CD4-positive, alpha-beta T cell treated with Interferon gamma for 1 hour (primary cell): ENCODE measurements at regions not wholly inside any gene's neighbourhood (a gene's known extent, or its start where the extent isn't known, plus 50 kb on each side); places are given as distances from the start of the nearest gene placed in this dataset.

Experiments
- DNase-seq: peaks from one replicate; pipeline ENCODE4 v3.0.0-alpha.2; 2020

DNA sequence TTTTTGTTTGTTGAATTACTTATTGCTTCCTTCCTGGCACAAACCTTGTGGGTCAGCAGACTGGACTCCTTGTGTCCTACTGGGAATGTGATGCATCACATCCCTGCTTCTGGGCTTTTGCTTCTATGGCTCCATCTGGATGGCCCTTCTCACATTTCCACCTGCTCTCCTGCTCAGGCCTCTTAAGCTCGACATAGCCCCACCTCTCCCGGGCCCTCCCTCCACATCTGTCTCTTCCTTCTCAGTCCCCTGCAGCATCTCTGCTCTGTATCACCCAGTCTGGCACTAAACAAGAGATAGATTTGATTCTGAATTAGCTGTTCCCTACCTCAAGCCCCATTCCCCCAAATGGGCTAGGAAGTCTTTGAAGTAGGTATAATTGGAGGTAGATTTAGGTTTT, 356.8 kb downstream of the DHX35 start:
- DNase-seq, result no peak

- DNase-seq, result no peak
Observed at GRCh38 chr20:39312676-39313075, 350.5 kb downstream of the DHX35 start.

GRCh38 chr20:39311851-39312506, 349.8 kb downstream of the DHX35 start:
- DNase-seq, result no peak

DNA sequence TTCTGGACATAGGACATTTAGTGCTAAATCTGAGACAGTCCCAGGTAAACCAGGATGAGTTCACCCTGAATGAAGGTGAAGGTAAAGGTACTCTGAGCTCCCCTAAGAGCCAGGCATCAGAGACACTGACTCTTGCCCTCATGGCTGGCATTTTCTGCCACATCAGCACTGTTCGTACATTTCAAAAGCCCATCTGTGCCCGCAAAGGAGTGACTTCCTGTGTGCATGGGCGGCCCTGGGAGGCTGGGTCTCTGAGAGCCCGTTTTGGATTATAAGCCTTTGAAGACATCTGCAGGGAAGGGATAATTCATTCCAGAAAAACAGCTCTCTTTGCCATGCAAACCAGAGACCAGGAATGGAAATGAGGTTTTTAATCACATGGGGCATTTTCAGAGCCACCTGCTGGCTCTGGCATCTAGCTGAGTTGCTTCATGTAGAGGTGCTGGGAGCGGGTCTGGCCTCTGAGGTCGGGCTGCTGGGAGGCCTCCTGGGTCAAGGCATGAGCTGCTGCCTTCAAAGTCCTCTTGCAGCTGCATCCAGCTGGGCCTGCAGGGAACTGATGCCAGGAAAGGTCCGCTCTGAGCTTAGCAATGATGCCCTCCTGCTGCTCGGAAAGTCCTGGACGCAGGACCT, 348.3 kb downstream of the DHX35 start:
- DNase-seq, result no peak

- no peak for DNase-seq
Observed at GRCh38 chr20:39309458-39309857, 347.3 kb downstream of the DHX35 start.

DNA sequence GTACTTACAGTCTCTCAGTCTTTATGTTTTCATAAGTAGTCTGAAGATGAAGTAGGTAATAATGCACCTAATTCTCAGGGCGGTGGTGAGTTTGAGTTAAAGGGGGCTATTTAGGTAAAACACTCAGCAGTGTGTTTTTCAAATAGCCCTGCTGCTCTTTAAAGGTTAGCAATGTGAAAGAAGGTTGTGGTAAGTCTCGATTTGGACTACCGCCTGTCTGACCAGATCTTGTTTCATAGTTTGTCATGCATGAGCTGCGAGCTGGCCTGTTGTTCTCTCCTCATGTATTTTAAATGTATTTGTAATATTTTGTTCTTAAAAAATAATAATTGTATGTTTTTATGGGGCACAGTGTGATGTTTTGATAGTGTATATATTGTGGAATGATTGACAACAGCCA, 340.2 kb downstream of the DHX35 start:
- no peak for DNase-seq

DNA sequence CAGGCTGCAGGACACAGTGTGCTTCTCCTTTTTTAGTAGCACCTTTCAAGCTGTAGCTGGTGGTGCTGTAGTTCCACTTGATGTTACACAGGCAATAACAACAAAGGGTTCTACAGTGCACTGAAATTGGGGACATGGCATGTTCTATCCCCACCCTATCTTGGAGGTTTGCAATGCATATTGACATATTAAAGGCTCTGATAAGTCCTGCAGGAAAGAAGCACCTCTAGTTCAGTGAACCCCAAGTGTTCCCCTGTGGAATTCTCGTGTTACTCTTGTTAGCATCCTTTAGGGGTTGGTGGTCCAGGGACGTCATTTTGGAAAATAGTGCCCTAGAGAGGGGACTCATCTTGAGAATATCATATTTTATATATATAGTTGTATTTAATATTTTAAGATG, 337.6 kb downstream of the DHX35 start:
- DNase-seq, result no peak

DNA sequence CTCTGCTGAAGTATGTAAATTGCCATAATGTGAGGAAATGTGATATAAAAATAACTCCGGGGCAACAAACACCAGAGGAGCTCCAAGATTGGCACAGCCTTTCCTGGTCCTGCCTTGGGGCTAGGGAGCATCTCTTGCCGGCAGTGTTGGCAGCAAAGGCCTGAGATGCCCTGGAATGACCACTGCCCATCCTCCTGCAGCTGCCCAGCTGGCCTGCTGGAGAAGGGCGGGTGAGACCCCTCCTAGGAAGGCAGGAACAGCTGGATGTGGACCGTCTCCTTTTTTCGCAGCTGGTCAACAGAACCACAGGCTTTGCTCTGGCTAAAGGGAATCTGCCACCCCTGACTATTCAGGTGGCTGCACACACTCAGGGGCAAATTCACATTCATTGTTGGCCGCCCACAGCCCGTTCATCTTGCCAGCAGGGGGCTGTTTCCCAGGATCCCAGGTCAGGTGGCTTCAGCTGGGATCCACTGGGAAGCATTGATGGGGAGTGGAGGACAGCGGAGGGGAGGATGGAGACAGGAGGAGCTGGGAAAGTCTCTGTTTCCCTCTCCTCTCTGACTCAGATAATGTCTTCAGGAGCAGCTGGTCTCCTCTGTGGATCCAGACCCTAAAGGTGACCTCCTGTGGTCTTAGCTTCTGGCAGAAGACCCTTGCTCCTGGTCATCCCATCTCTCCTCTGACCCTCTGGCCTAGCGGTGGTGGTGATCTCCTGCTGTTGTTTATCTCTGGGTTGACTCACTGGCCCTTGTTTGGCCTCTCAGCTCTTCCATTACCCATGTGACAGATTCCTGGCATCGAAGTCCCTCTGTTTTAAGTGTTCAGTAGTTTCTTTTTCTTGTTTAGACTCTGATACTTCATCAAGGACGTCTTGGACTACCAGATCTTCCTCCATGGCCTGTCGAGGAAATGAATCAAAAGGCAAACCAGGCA, 336.7 kb downstream of the DHX35 start:
- DNase-seq, result no peak

DNA sequence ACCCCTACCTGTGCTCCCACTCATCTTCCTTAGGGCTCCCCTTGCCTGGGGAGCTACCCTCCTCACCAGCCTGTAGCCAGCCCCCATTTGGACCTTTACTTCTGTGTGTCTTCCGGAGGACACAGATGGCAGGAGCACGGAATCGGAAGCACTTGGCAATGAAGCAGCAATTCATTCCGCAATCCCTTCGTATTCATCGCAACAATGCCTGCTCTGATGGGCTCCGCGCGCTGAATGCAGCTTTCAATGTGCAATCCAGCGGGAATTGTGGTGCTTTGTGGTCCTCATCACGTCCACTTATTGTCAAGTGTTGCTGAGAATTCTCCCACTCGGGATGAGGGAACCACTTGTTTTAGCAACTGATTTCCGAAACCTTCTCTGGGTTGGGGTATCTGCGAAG, 336.0 kb downstream of the DHX35 start:
- no peak for DNase-seq

GRCh38 chr20:39295301-39295700, 333.2 kb downstream of the DHX35 start:
- no peak for DNase-seq

GRCh38 chr20:39294137-39294725, 332.1 kb downstream of the DHX35 start:
- no peak for DNase-seq

- DNase-seq, result no peak
Observed at GRCh38 chr20:39292193-39292736, 330.1 kb downstream of the DHX35 start.

DNA sequence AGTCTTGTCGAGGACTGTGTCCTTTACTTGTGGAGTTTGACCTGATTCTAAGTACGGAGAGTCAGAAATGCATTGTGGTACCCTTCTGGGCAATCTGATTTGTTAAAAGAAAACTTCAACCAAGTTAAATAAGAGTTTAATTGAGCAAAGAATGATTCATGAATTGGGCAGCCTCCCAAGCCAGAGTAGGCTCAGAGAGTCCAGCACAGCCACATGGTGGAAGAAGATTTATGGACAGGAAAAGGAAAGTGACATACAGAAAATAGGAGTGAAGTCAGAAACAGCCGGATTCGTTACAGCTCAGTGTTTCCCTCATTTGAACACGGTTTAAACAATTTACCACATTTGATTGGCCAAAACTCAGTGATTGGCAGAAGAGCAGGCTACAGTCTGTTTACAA, 329.2 kb downstream of the DHX35 start:
- DNase-seq, result no peak

- DNase-seq, result no peak
Observed at GRCh38 chr20:39290575-39290974, 328.4 kb downstream of the DHX35 start.

DNA sequence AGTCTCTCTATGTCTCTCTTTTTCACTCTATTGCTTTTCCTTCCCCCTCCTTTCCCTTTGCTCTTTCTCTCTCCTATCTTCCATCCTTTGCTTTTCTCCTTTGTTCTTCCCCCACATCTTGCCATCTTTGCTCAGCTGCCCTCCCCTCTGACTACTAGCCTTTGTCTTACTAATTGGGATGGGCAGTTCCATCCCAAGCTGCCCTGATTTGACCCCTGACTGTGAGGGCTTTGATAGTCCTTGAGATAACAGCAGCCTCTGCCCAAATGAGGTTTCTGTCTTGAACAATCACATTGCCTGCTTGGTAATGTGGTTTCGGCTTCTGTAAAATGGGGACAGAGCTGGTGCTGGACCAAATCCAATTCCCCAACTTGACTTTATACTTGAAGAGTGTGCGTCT, 327.7 kb downstream of the DHX35 start:
- DNase-seq, result no peak

DNA sequence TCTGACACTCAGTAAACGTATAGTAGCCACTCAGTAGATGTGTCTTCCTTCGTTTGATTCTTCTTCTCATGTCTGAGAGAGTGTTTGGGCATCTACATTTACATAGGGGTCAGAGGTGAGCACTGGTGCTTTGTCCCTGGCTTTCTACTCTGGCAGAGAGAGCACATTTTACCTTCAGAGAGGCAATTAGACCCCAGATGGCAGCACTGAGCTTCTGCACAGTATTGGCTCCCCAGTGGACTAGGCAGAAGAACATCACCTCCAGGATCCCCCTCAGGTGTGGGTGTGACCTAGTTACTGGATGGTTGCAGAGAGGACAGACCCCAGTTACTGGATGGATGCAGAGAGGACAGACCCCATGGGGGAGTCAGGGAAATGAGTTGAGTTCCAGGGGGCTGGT, 327.2 kb downstream of the DHX35 start:
- DNase-seq, result no peak

DNA sequence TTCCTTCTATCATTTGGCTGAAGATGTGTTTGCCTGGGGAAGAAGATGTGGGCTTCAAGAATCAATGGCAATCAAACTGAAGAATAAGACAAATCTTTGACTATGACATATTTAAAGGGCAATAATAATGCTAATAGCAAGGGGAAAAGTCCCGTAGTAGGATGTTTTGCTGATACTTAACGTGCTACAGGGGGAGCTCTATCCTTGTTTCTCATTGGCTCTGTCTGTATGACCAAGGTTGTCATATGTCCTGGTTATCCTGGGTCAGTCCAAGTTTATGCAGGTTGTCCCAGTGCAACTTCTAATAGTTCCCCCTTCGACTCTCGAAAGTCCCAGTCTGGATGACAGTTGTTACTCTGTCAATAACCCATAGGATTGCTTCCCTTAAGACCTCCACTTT, 321.3 kb downstream of the DHX35 start:
- DNase-seq, result no peak

DNA sequence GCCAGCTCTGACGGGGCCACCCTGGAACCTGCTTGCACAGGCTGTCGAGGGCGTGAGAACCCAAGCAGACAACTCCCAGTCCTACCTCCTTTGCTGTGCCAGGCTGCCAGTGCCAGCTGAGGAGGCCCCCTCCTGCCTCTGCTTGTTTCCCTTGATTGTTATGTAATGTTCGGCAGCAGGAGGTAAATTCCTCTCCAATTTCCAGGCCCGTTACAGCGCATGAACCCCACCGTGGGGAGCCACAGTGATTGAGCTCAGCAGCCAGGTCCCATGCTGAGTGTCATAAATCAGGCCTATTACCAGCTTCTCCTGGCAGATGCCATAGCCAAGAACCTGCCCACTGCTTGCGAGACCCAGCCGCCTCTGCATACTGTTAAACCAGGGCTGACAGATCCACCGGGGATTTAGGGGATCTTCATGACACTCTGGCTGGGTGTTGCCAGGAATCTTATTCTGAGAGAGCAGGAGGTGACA, 320.5 kb downstream of the DHX35 start:
- no peak for DNase-seq

GRCh38 chr20:39280875-39281274, 318.7 kb downstream of the DHX35 start:
- no peak for DNase-seq

- no peak for DNase-seq
Observed at GRCh38 chr20:39278230-39278788, 316.2 kb downstream of the DHX35 start.

GRCh38 chr20:39277185-39277584, 315.0 kb downstream of the DHX35 start:
- DNase-seq, result no peak

DNA sequence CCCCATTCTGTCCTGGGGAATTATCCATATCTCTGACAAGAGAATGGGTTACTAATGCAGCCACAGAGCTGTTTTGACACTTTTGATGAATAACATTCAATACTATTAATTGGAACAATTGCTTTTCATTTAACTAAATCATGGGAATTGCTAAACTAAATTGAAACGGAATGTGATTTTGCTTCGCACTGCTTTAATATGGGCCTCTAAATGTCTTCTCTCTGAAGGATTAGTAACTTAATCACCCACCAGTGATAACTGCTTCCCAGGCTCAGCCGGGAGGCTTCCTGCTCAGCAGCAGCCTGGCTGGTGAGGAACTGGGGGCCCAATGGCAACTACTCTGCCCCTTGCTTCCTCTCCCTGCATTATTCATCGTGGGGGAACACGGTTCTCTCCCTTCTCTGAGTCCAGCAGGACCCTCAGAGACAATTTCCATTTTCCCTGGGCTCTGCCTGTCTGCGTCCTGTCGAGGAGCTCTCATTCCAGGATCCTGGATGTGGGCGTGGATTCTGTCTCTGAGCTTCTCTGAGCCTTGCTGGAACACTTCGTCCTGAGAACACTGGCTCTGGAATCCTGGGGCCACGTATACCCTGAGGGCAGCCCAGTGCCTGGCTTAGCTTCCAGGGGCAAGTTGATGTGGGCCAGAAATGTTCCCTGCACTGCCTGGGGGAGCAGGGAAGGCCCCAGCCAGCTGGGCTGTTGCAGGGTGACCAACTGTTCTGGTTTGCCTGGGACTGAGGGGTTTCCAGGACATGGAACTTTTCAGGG, 308.9 kb downstream of the DHX35 start:
- no peak for DNase-seq
